ENCODE measurements at regions not wholly inside any gene's neighbourhood (a gene's known extent, or its start where the extent isn't known, plus 50 kb on each side); places are given as distances from the start of the nearest gene placed in this dataset.

DNA sequence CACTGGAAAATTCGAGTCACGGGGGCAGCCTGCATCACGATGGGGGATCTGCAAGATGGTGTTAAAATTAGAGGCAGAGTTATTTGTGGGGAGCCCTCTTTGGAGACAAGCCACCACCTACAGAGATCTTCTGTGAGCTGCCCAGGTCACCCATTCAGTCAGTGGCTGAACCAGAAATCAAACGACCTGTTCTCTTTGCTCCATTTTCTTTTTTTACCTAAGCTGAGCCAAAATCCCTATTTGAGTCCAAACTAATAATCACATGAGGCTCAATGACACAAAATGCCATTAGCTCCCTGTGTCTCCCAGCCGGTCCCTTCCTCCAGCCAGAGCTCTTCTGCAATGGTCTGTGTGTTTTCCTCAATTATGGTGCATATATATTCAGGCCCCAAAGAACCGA lies 394.2 kb downstream of the AGTPBP1 start:
- TF ChIP-seq POLR2A (IDR thresholded peaks at IDR 0.05), result no peak
- TF ChIP-seq, protein P1, sequence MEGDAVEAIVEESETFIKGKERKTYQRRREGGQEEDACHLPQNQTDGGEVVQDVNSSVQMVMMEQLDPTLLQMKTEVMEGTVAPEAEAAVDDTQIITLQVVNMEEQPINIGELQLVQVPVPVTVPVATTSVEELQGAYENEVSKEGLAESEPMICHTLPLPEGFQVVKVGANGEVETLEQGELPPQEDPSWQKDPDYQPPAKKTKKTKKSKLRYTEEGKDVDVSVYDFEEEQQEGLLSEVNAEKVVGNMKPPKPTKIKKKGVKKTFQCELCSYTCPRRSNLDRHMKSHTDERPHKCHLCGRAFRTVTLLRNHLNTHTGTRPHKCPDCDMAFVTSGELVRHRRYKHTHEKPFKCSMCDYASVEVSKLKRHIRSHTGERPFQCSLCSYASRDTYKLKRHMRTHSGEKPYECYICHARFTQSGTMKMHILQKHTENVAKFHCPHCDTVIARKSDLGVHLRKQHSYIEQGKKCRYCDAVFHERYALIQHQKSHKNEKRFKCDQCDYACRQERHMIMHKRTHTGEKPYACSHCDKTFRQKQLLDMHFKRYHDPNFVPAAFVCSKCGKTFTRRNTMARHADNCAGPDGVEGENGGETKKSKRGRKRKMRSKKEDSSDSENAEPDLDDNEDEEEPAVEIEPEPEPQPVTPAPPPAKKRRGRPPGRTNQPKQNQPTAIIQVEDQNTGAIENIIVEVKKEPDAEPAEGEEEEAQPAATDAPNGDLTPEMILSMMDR (IDR thresholded peaks at IDR 0.05), result no peak
